GM19372 (cell line): ENCODE measurements at regions not wholly inside any gene's neighbourhood (a gene's known extent, or its start where the extent isn't known, plus 50 kb on each side); places are given as distances from the start of the nearest gene placed in this dataset.

ENCODE experiments used
- ATAC-seq: cut with Tn5 transposase; IDR thresholded peaks from one replicate; pipeline ENCODE4 v1.9.1; 2021; ENCODE audit warnings: mild to moderate bottlenecking, low read depth, moderate library complexity; ENCODE audit not compliant: unreplicated experiment

DNA sequence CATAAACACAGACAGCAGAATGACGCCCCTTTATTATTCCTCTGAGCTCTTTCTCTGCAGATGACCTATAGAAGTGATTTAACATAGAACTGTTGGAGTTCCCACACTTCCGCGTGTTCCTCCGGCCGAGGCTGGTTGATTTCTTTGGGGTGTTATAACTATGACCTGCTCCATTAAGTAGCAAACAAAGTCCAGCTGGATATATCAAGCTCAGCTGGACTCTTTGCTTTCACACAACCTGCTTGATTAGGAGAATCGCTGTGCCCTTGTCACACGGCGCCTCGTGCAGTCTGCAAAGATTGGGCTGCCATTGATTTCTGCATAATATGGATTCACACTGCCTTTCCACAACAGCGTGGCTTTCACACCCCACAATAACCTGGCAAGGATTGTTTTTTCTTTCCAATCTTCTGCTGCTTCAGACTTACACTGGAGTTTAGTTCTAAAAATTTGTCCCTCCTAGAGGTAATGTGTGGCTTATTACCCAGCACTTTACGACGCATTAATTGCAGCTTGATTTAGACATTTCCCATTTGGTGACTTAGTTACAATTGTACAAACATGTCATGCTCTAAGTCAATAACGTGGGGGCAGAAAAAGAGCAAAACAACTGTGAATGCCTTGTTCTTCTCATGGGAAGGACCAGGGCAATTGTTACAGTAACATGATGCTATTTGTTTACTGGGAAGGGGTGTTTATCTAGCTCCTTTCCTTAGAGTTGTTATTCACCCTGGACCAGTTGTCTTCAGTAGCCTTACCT lies 485.7 kb downstream of the TXNL1 start:
- ATAC-seq = no peak

- ATAC-seq = no peak
These were observed 490.0 kb downstream of the TXNL1 start for GRCh38 chr18:56148373-56148772.

DNA sequence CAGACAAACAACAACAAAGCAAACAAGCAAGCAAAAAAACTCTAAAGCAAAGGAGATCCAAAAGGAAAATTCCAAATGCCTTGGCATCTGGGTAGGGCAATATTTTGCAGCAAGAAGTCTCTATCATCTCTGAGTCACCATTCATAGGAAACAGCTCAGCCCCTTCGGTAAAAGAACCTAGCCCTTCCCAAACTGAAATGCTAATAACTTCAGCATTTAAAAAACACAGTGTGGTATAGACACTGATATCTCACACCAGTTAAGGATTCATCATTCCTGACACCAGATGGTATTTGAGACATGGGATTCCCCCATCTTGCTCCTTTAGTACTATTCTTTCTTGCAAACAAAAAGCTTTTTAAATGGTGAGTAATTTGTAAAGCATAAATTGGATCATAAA lies 491.8 kb downstream of the TXNL1 start:
- ATAC-seq = no peak

DNA sequence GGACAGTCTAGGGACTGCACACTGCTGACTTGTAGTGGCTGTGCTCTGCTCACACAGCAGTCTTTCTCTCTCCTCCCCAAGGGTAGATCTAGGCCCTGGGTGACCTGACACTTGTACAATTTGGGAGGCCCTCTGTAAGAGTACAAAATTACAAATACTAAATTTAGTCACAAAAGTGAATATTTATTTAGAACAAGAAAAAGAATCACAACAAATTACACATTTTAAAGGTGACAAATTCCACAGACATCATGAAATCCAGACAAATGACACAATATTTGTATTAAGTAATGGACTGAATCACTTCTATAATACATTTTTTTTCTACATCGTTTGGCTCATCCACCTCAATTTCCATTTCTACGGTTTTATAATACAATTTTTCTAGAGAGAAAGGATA lies 496.4 kb downstream of the TXNL1 start:
- ATAC-seq = no peak

- no peak for ATAC-seq
These were observed 498.6 kb downstream of the TXNL1 start for GRCh38 chr18:56139792-56140254.

- no peak for ATAC-seq
These were observed 499.0 kb downstream of the TXNL1 start for GRCh38 chr18:56139372-56139771.

GRCh38 chr18:56136105-56136504 lies 502.3 kb downstream of the TXNL1 start:
- ATAC-seq = no peak

- ATAC-seq = no peak
These were observed 507.9 kb downstream of the TXNL1 start for GRCh38 chr18:56130481-56130880.

GRCh38 chr18:56128153-56128791 lies 510.1 kb downstream of the TXNL1 start:
- no peak for ATAC-seq

DNA sequence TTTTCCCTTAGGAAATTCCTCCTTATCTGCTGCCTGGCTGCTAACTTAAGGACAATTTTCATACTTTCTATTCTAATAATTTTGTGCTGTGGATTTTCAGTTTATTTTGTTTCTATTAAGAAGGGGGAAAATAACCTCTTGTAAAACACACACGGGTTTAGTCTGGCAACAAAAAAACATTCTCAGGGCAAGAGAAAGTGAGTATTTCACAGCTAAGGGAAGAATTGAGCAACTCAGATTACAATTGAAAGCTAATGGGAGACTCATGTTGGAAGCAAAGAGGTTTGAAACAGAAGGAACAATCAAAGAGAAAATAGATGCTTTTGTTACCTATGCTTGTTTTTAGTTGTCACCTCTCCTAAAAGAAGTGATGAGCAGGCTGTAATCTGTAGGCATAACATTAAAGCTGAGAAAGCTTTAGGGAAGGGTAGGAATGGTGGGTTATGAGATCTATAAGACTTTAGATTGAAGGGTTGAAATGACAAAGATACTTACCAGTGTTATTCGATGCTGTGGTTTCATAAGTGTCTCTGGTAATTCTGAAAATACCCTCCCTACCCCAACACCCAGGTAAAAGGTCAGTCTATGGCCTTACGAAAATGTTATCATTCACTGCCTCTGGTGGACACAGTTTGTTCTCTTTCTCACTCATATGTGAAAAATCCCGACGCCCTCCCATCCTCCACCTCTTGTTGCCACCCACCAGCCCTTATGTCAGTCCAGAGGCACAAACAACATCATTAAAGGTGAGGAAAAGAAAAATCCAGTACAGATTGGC lies 510.9 kb downstream of the TXNL1 start:
- no peak for ATAC-seq

- no peak for ATAC-seq
These were observed 514.2 kb downstream of the TXNL1 start for GRCh38 chr18:56124186-56124585.

DNA sequence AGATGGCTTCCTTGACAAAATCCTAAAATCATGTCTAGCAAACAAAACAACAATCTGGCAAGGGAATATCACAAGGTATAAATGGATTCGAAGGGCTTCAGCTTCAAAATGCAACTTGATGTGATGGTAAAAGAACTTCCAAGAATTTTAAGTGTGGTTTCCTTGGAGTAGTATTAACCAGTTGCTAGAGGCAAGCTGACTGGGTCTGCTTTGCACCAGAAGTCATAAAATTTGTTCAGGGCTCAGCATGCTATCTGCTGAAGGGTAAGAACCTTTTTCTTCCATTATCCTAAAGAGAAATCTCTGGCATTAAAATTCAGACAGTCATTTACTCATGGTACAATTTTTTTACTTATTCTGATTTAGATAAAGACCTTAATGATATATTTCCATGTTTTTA lies 516.7 kb downstream of the TXNL1 start:
- no peak for ATAC-seq

DNA sequence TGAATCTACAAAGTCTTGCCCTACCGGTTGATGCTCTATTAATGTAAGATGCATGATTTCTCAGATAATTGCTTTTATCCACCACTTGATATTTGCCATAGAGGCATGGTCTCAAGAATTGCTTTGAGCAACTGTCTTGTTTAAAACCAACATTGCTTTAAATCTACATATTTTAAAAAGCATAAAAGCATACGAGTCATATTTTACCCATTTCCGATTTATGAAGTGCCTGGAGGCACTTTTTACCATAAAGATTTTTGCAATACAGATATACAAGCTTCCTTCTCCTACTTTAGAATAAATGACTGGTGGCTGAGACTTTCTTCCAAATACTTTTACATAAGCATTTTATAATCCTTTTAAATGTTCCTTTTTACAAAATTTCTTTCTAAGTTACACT lies 517.6 kb downstream of the TXNL1 start:
- no peak for ATAC-seq

GRCh38 chr18:56119681-56120080 lies 518.7 kb downstream of the TXNL1 start:
- no peak for ATAC-seq

GRCh38 chr18:56118422-56118821 lies 520.0 kb downstream of the TXNL1 start:
- ATAC-seq = no peak

DNA sequence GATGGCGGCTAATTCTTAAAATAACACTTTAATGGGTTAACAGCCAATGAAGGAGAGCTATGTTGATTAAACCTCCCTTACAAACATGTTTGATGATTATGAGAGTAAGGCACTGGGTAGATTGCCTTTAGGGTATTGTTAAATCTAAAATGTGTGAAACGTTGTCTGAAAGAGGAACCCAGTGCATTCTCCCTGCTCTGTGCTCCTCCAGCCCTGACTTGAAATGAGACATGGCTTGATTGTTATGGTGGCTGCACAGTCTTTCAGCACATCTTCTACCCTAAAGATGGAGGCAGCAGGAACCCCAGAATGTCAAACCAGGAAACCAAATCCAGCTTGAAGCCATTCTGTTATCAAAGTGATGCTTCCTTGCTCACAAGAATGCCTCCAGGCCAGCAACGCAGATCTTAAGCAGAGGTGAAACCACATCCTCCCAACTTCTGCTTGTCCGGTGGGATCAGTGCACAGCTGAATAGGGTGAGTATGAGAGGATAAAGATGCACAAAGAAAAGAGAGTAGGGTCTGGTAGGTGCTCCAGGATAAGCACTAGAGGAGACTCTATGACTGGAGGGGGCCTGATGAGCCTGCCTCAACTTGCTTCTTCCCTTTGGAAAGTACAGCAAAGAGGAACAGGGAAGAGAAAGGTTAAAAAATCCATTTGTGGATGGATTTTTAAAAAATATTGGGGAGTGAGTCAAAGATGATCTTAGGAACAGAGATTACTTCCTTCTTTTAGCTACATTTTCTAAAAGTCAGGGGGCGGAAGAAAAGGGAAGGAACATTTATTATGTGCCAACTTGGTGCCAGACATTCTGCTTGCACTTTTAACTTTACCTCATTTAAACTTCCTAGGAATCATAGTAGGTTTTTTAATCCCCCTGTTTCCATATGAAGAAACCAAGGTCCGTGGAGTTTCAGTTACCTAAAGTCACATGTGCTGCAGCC lies 523.0 kb downstream of the TXNL1 start:
- no peak for ATAC-seq

DNA sequence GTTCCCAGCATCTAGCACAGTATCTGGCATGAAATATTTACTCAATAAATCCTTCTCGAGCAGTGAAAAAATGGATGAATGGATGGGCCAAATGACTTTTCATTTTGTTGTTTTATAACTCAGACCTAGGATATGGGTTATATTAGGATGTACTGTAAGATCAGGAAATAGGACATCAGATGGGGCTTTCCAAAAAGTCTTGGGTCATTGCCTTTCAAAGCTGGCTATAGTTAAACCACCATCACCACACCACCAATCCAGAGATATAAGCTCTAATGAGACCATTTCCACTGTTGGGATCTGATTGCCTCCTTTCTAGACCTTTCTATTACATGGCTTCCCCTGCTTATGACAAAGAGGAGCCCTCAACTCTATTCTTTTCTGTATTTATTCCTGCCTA lies 525.0 kb upstream of the TCF4 start:
- ATAC-seq = no peak

- peak; percentile 86 for ATAC-seq
These were observed 524.2 kb upstream of the TCF4 start for GRCh38 chr18:56112013-56112749.

DNA sequence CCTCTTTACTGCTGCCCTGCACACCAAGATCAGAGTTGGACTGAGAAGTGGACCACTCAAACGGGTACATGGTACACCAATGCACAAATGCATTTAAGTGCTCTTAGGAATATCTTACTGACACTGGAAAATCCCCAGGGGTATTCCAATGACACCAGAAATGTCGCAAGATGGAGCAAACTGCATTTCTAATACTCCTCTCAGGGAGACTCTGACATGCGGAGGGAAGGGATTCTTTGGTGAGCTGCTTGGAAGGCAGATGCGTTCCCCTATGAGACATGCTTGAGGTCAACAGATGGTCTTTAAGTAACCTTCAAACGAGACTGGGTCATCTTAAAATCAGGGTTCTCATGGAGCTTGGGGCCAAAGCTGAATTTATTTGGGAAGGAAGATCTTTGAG lies 521.8 kb upstream of the TCF4 start:
- ATAC-seq = no peak
